GM23338 (cell line): ENCODE measurements at regions not wholly inside any gene's neighbourhood (a gene's known extent, or its start where the extent isn't known, plus 50 kb on each side); places are given as distances from the start of the nearest gene placed in this dataset.

Source experiments
- ATAC-seq: fragments of 200-7000 bp; cut with Tn5 transposase; 3 replicates; pipeline ENCODE4 v1.9.1; 2020
- DNase-seq: peaks from one replicate; pipeline ENCODE4 v3.0.0-alpha.2; 2015; ENCODE audit warnings: low spot score
- H2AFZ ChIP-seq: fragments of 200-600 bp; sonication (generic); 2 replicates; pipeline ENCODE4 v1.8.0; 2016; ENCODE audit warnings: antibody characterized with exemption, mild to moderate bottlenecking, moderate library complexity
- H3F3A ChIP-seq: fragments of 200-600 bp; sonication (generic); replicated peaks from 2 replicates; pipeline ENCODE4 v1.8.0; 2017; ENCODE audit warnings: antibody characterized with exemption, mixed run types, low read depth
- H3K27ac ChIP-seq: fragments of 200-600 bp; sonication (generic); 2 replicates; pipeline ENCODE4 v1.6.1; 2016; ENCODE audit warnings: low read depth
- H3K27me3 ChIP-seq: fragments of 200-600 bp; sonication (generic); 2 replicates; pipeline ENCODE4 v1.8.0; 2016; ENCODE audit warnings: mild to moderate bottlenecking, mixed run types, moderate library complexity; ENCODE audit not compliant: insufficient read depth
- H3K36me3 ChIP-seq: fragments of 200-600 bp; sonication (generic); 2 replicates; pipeline ENCODE4 v1.8.0; 2016; ENCODE audit warnings: mild to moderate bottlenecking; ENCODE audit not compliant: insufficient read depth
- H3K4me1 ChIP-seq: fragments of 200-600 bp; sonication (generic); 2 replicates; pipeline ENCODE4 v1.8.0; 2016; ENCODE audit warnings: mild to moderate bottlenecking, moderate library complexity; ENCODE audit not compliant: insufficient read depth
- H3K4me2 ChIP-seq: fragments of 200-600 bp; sonication (generic); 2 replicates; pipeline ENCODE4 v1.7.1; 2017; ENCODE audit warnings: mixed run types
- H3K4me3 ChIP-seq: fragments of 200-600 bp; sonication (generic); 2 replicates; pipeline ENCODE4 v1.6.1; 2016; ENCODE audit warnings: mixed run types
- H3K79me2 ChIP-seq: fragments of 200-600 bp; sonication (generic); replicated peaks from 2 replicates; pipeline ENCODE4 v1.8.0; 2017; ENCODE audit warnings: mild to moderate bottlenecking; ENCODE audit not compliant: insufficient read depth
- H3K9me2 ChIP-seq: fragments of 200-600 bp; sonication (generic); 2 replicates; pipeline ENCODE4 v1.8.0; 2017; ENCODE audit not compliant: insufficient read depth
- H4K20me1 ChIP-seq: fragments of 200-600 bp; sonication (generic); replicated peaks from 2 replicates; pipeline ENCODE4 v1.8.0; 2017; ENCODE audit warnings: mild to moderate bottlenecking; ENCODE audit not compliant: insufficient read depth
- H3K27ac Mint-ChIP-seq: 2 replicates; pipeline ENCODE4 v1.8.0; 2020; ENCODE audit warnings: inconsistent platforms, mild to moderate bottlenecking, moderate library complexity, mixed read lengths
- H3K27me3 Mint-ChIP-seq: 3 replicates; pipeline ENCODE4 v1.8.0; 2022; ENCODE audit warnings: low read depth, mild to moderate bottlenecking, moderate library complexity, mixed read lengths, inconsistent platforms; ENCODE audit not compliant: insufficient read depth, poor library complexity
- H3K36me3 Mint-ChIP-seq: 3 replicates; pipeline ENCODE4 v1.8.0; 2021; ENCODE audit warnings: low read depth, mild to moderate bottlenecking, inconsistent platforms, moderate library complexity, mixed read lengths
- H3K4me1 Mint-ChIP-seq: 3 replicates; pipeline ENCODE4 v1.8.0; 2020; ENCODE audit warnings: mild to moderate bottlenecking, inconsistent platforms, mixed read lengths
- H3K4me3 Mint-ChIP-seq: 3 replicates; pipeline ENCODE4 v1.8.0; 2021; ENCODE audit warnings: moderate library complexity, mild to moderate bottlenecking, inconsistent platforms, mixed read lengths
- H3K9me3 Mint-ChIP-seq: 3 replicates; pipeline ENCODE4 v1.8.0; 2020; ENCODE audit warnings: moderate library complexity, mild to moderate bottlenecking, inconsistent platforms, mixed read lengths
- CREB1 ChIP-seq: fragments of 250-450 bp; sonication (Bioruptor Pico); IDR thresholded peaks from 2 replicates; pipeline ENCODE4 v1.5.0; 2020; ENCODE audit warnings: low read depth, mild to moderate bottlenecking, moderate library complexity
- EZH2 ChIP-seq: fragments of 200-600 bp; sonication (generic); IDR thresholded peaks from one replicate; pipeline ENCODE4 v1.8.0; 2017; ENCODE audit warnings: antibody characterized with exemption, mild to moderate bottlenecking, low read depth; ENCODE audit not compliant: unreplicated experiment
- EZH2phosphoT487 ChIP-seq: fragments of 200-600 bp; sonication (generic); IDR thresholded peaks from one replicate; pipeline ENCODE4 v1.8.1; 2018; ENCODE audit warnings: antibody characterized with exemption; ENCODE audit not compliant: unreplicated experiment
- JUNB ChIP-seq: IDR thresholded peaks from one replicate; pipeline ENCODE4 v1.6.1; 2016; ENCODE audit warnings: antibody characterized with exemption; ENCODE audit not compliant: unreplicated experiment
- NANOG ChIP-seq: IDR thresholded peaks from 2 replicates; pipeline ENCODE4 v1.6.1; 2016; ENCODE audit warnings: antibody characterized with exemption, borderline replicate concordance
- POLR2AphosphoS5 ChIP-seq: IDR thresholded peaks from 2 replicates; pipeline ENCODE4 v1.6.1; 2016; ENCODE audit warnings: antibody characterized with exemption, low read depth
- REST ChIP-seq: IDR thresholded peaks from one replicate; pipeline ENCODE4 v1.6.1; 2018; ENCODE audit warnings: antibody characterized with exemption; ENCODE audit not compliant: unreplicated experiment
- STAT1 ChIP-seq: IDR thresholded peaks from one replicate; pipeline ENCODE4 v1.6.1; 2016; ENCODE audit warnings: antibody characterized with exemption; ENCODE audit not compliant: unreplicated experiment
- ZNF114 ChIP-seq: fragments of 250-450 bp; sonication (Bioruptor Pico); IDR thresholded peaks from 2 replicates; pipeline ENCODE4 v1.5.0; 2020; ENCODE audit warnings: mild to moderate bottlenecking, moderate library complexity
- ZNF331 ChIP-seq: fragments of 250-450 bp; sonication (Bioruptor Pico); IDR thresholded peaks from 2 replicates; pipeline ENCODE4 v1.5.0; 2020; ENCODE audit warnings: low read depth, mild to moderate bottlenecking, moderate library complexity
- ZNF462 ChIP-seq: fragments of 250-450 bp; sonication (Bioruptor Pico); IDR thresholded peaks from 2 replicates; pipeline ENCODE4 v1.5.0; 2020; ENCODE audit warnings: mild to moderate bottlenecking, moderate library complexity
- TF ChIP-seq, protein P1 (sequence below): IDR thresholded peaks from 2 replicates; pipeline ENCODE4 v1.6.1; 2016; ENCODE audit warnings: antibody characterized with exemption
- TF ChIP-seq, protein P2 (sequence below), 2 experiments: fragments of 200-600 bp in 1 of 2; sonication (generic) in 1 of 2; conservative IDR thresholded peaks; 2 replicates each; pipeline versions ENCODE4 v1.5.1 to v1.6.1; 2016 to 2017; ENCODE audit warnings: antibody characterized with exemption in 2 of 2, low read depth in 2 of 2, mild to moderate bottlenecking in 2 of 2, moderate library complexity in 1 of 2

DNA sequence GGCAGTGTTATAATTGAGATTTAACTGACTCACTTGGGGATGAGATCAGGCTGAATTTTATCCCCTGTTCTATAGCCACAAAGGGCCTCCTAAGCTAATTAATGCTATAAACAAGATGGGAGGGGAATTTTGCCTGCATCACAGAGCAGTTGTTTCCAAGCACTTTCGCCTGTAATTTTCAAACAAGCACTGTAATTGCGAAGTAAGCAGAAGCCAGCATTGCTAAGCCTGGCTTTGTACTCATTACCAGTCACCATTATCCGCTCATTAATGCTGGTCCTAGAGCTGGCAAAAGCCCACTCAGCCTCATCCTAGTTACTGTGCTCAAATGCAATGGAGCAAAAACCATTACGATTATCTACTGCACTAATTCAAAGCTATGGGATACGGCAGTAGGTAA is 356.6 kb upstream of the UBE2E2 start:
- Mint-ChIP-seq H3K9me3 (peaks cover 5% of the 10 kb centered on the region; the same call in 2 of the 3 replicates), H3K27me3 (no peaks in the 10 kb centered on the region), H3K36me3 (no peaks in the 10 kb centered on the region), H3K4me3 (no peak overlapping the region), H3K4me1 (no peaks in the 10 kb centered on the region), H3K27ac (no peak overlapping the region)
- Histone ChIP-seq H3K4me3 (no peak overlapping the region), H3K27ac (no peak overlapping the region), H3K4me2 (no peak overlapping the region), H2AFZ (no peak overlapping the region), H3K79me2 (no peaks in the 10 kb centered on the region), H3K9me2 (no peaks in the 10 kb centered on the region), H3F3A (no peaks in the 10 kb centered on the region), H3K4me1 (no peaks in the 10 kb centered on the region), H3K27me3 (no peaks in the 10 kb centered on the region), H4K20me1 (no peaks in the 10 kb centered on the region), H3K36me3 (no peaks in the 10 kb centered on the region)
- DNase-seq = no peak
- no peak for TF ChIP-seq EZH2
- TF ChIP-seq REST = no peak
- TF ChIP-seq ZNF462 = no peak
- no peak for TF ChIP-seq ZNF331 (CRISPR knock-in tag)
- TF ChIP-seq CREB1 = no peak
- no peak for TF ChIP-seq ZNF114 (CRISPR knock-in tag)
- TF ChIP-seq EZH2phosphoT487 = no peak
- TF ChIP-seq NANOG = no peak
- TF ChIP-seq, protein P1, sequence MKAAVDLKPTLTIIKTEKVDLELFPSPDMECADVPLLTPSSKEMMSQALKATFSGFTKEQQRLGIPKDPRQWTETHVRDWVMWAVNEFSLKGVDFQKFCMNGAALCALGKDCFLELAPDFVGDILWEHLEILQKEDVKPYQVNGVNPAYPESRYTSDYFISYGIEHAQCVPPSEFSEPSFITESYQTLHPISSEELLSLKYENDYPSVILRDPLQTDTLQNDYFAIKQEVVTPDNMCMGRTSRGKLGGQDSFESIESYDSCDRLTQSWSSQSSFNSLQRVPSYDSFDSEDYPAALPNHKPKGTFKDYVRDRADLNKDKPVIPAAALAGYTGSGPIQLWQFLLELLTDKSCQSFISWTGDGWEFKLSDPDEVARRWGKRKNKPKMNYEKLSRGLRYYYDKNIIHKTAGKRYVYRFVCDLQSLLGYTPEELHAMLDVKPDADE = no peak
- no peak for TF ChIP-seq POLR2AphosphoS5
- TF ChIP-seq, protein P2, sequence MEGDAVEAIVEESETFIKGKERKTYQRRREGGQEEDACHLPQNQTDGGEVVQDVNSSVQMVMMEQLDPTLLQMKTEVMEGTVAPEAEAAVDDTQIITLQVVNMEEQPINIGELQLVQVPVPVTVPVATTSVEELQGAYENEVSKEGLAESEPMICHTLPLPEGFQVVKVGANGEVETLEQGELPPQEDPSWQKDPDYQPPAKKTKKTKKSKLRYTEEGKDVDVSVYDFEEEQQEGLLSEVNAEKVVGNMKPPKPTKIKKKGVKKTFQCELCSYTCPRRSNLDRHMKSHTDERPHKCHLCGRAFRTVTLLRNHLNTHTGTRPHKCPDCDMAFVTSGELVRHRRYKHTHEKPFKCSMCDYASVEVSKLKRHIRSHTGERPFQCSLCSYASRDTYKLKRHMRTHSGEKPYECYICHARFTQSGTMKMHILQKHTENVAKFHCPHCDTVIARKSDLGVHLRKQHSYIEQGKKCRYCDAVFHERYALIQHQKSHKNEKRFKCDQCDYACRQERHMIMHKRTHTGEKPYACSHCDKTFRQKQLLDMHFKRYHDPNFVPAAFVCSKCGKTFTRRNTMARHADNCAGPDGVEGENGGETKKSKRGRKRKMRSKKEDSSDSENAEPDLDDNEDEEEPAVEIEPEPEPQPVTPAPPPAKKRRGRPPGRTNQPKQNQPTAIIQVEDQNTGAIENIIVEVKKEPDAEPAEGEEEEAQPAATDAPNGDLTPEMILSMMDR (conservative IDR thresholded peaks at IDR 0.05; ENCODE audit: low read depth in 2 of 2) = no peak
- no peak for TF ChIP-seq STAT1
- no peak for TF ChIP-seq JUNB
- ATAC-seq = no peak
